B cell (primary cell): ENCODE measurements at regions not wholly inside any gene's neighbourhood (a gene's known extent, or its start where the extent isn't known, plus 50 kb on each side); places are given as distances from the start of the nearest gene placed in this dataset.

ENCODE experiments used
- ATAC-seq: fragments of 200-7000 bp; cut with Tn5 transposase; one replicate; pipeline ENCODE4 v1.10.0; 2021; ENCODE audit warnings: low read depth, mild to moderate bottlenecking, moderate number of reproducible peaks, moderate library complexity
- CTCF ChIA-PET: fragments of 350-600 bp; sonication (Branson Sonifier 250); formaldehyde crosslinking; loops from one replicate; lab custom pipeline; 2021; ENCODE audit warnings: antibody characterized with exemption, inconsistent platforms; lab: Charles Lee
- POLR2A ChIA-PET: fragments of 350-600 bp; sonication (Branson Sonifier 250); formaldehyde crosslinking; loops from one replicate; lab custom pipeline; 2021; ENCODE audit warnings: antibody characterized with exemption; lab: Charles Lee
- DNase-seq: peaks from one replicate; pipeline ENCODE4 v3.0.0; 2013
- H2AFZ ChIP-seq: 2 replicates; pipeline ENCODE4 v1.6.1; 2012; ENCODE audit warnings: mild to moderate bottlenecking, low read depth, low read length; ENCODE audit not compliant: insufficient read depth, poor library complexity, severe bottlenecking
- H3K27ac ChIP-seq, 2 donors: 1 replicate in 1 of 2; 2 replicates in 1 of 2; pipeline ENCODE4 v1.5.1; 2012 to 2013; ENCODE audit warnings: low read length in 2 of 2, mild to moderate bottlenecking in 2 of 2, moderate library complexity in 1 of 2
- H3K27me3 ChIP-seq, 4 experiments: fragments of 200-600 bp in 1 of 4; sonication (generic) in 1 of 4; replicated peaks in 1 of 4; 1 replicate in 2 of 4; 2 replicates in 2 of 4; pipeline versions ENCODE4 v1.6.1 to v1.7.0; 2013 to 2016; ENCODE audit warnings: low read length in 3 of 4, mild to moderate bottlenecking in 2 of 4, mixed read lengths in 1 of 4, moderate library complexity in 1 of 4; ENCODE audit not compliant: insufficient read depth in 4 of 4, control insufficient read depth in 3 of 4; ENCODE audit errors: control extremely low read depth in 1 of 4
- H3K36me3 ChIP-seq, 2 experiments: replicated peaks in 1 of 2; 1 replicate in 1 of 2; 2 replicates in 1 of 2; pipeline versions ENCODE4 v1.6.1 to v1.7.1; 2013; ENCODE audit warnings: low read length in 1 of 2; ENCODE audit not compliant: insufficient read depth in 2 of 2, control insufficient read depth in 1 of 2; ENCODE audit errors: control extremely low read depth in 1 of 2, extremely low read depth in 1 of 2
- H3K4me1 ChIP-seq, 2 donors: fragments of 200-600 bp in 1 of 2; sonication (generic) in 1 of 2; 1 replicate in 1 of 2; 2 replicates in 1 of 2; pipeline versions ENCODE4 v1.5.1 to v1.6.1; 2013 to 2017; ENCODE audit warnings: low read length in 2 of 2; ENCODE audit not compliant: control insufficient read depth in 2 of 2, insufficient read depth in 2 of 2
- H3K4me2 ChIP-seq: replicated peaks from 2 replicates; pipeline ENCODE3; 2012; ENCODE audit warnings: mild to moderate bottlenecking, low read depth, low read length; ENCODE audit not compliant: poor library complexity, severe bottlenecking
- H3K4me3 ChIP-seq, 5 experiments: fragments of 200-600 bp in 1 of 5; sonication (generic) in 1 of 5; 1 replicate in 3 of 5; 2 replicates in 2 of 5; pipeline versions ENCODE4 v1.5.1 to v1.7.0; 2011 to 2016; ENCODE audit warnings: low read length in 4 of 5, mild to moderate bottlenecking in 4 of 5, low read depth in 2 of 5, control low read depth in 1 of 5, moderate library complexity in 1 of 5; ENCODE audit not compliant: insufficient read depth in 1 of 5; ENCODE audit errors: control extremely low read depth in 1 of 5, extremely low read depth in 1 of 5
- H3K79me2 ChIP-seq: fragments of 200-600 bp; sonication (generic); one replicate; pipeline ENCODE4 v1.6.0; 2016; ENCODE audit warnings: low read length; ENCODE audit not compliant: control insufficient read depth, insufficient read depth
- H3K9ac ChIP-seq: fragments of 200-600 bp; sonication (generic); 2 replicates; pipeline ENCODE4 v1.6.1; 2017; ENCODE audit warnings: mild to moderate bottlenecking, low read length, moderate library complexity
- H3K9me3 ChIP-seq, 3 donors: one replicate each; pipeline versions ENCODE4 v1.6.1 to v1.7.1; 2013; ENCODE audit warnings: low read length in 2 of 3; ENCODE audit not compliant: control insufficient read depth in 2 of 3, insufficient read depth in 1 of 3; ENCODE audit errors: control extremely low read depth in 1 of 3
- H4K20me1 ChIP-seq: 2 replicates; pipeline ENCODE4 v1.6.0; 2012; ENCODE audit warnings: mild to moderate bottlenecking, low read length; ENCODE audit not compliant: insufficient read depth, control insufficient read depth, poor library complexity, severe bottlenecking
- H3K27ac Mint-ChIP-seq: one replicate; pipeline ENCODE4 v1.8.0; 2021; ENCODE audit warnings: mixed read lengths
- H3K27me3 Mint-ChIP-seq: one replicate; pipeline ENCODE4 v1.8.0; 2021; ENCODE audit warnings: mixed read lengths
- H3K4me1 Mint-ChIP-seq: one replicate; pipeline ENCODE4 v1.8.0; 2021; ENCODE audit warnings: mixed read lengths
- H3K4me3 Mint-ChIP-seq: one replicate; pipeline ENCODE4 v1.8.0; 2021; ENCODE audit warnings: mixed read lengths
- H3K9me3 Mint-ChIP-seq: one replicate; pipeline ENCODE4 v1.8.0; 2022; ENCODE audit warnings: mixed read lengths; ENCODE audit not compliant: insufficient read depth
- CTCF ChIP-seq: fragments of 200-600 bp; IDR thresholded peaks from one replicate; pipeline ENCODE4 v1.8.0; 2022; ENCODE audit warnings: antibody characterized with exemption, mild to moderate bottlenecking
- EZH2 ChIP-seq: IDR thresholded peaks from 2 replicates; pipeline ENCODE4 v1.6.1; 2012; ENCODE audit warnings: borderline replicate concordance, low read depth, mild to moderate bottlenecking, moderate library complexity, low read length; ENCODE audit not compliant: insufficient read depth, poor library complexity, severe bottlenecking
- WGBS: methylation state at CpG from one replicate; pipeline ENCODE4 v1.1.5; 2013; ENCODE audit warnings: missing lambda C conversion rate; ENCODE audit not compliant: insufficient coverage; 5-methylcytosine and 5-hydroxymethylcytosine counted together
- intact Hi-C: fragments of 100-400 bp; cut with micrococcal nuclease; formaldehyde crosslinking; loops from one replicate; pipeline ENCODE4 v1.10.0; 2022

- Histone ChIP-seq H3K9me3 (peaks cover 0 to 62% (median 0%) of the 10 kb centered on the region in 3 donors), H3K4me2 (no peak overlapping the region), H3K79me2 (no peaks in the 10 kb centered on the region), H4K20me1 (no peaks in the 10 kb centered on the region), H3K4me3 (no peak overlapping the region), H2AFZ (no peak overlapping the region), H3K4me1 (no peaks in the 10 kb centered on the region), H3K36me3 (no peaks in the 10 kb centered on the region), H3K27me3 (no peaks in the 10 kb centered on the region), H3K27ac (no peak overlapping the region), H3K9ac (no peak overlapping the region)
- ATAC-seq: no peak
- no peaks in the 10 kb centered on the region for H3K27me3 Mint-ChIP-seq
- H3K9me3 Mint-ChIP-seq: peaks cover 2% of the 10 kb centered on the region
- no peak overlapping the region for H3K27ac Mint-ChIP-seq
- TF ChIP-seq EZH2 (no peak), CTCF (no peak)
- intact Hi-C loops: no loop called here
- DNase-seq: no peak
- ChIA-PET CTCF (no interaction called here), POLR2A (no interaction called here)
- no peaks in the 10 kb centered on the region for H3K4me1 Mint-ChIP-seq
- WGBS: 75% methylated on average over 4 of the region's 7 CpGs
- H3K4me3 Mint-ChIP-seq: no peak overlapping the region
These were observed 95.0 kb downstream of the UQCRFS1 start for GRCh38 chr19:29117926-29118325.

GRCh38 chr19:29115181-29115580 is 97.8 kb downstream of the UQCRFS1 start:
- no peaks in the 10 kb centered on the region for H4K20me1 ChIP-seq
- no peaks in the 10 kb centered on the region for H3K4me1 Mint-ChIP-seq
- H3K4me2 ChIP-seq: no peak overlapping the region
- no peaks in the 10 kb centered on the region for H3K36me3 ChIP-seq
- H3K27ac ChIP-seq: no peak overlapping the region
- no peaks in the 10 kb centered on the region for H3K27me3 ChIP-seq
- TF ChIP-seq CTCF (no peak), EZH2 (no peak)
- no peak for ATAC-seq
- intact Hi-C loops: no loop called here
- ChIA-PET POLR2A (no interaction called here), CTCF (no interaction called here)
- no peaks in the 10 kb centered on the region for H3K4me1 ChIP-seq
- H3K9me3 Mint-ChIP-seq: no peaks in the 10 kb centered on the region
- no peak overlapping the region for H2AFZ ChIP-seq
- H3K9me3 ChIP-seq: peaks cover 0 to 38% (median 0%) of the 10 kb centered on the region in 3 donors
- H3K27me3 Mint-ChIP-seq: no peaks in the 10 kb centered on the region
- no peak overlapping the region for H3K9ac ChIP-seq
- H3K79me2 ChIP-seq: no peaks in the 10 kb centered on the region
- H3K4me3 Mint-ChIP-seq: no peak overlapping the region
- H3K27ac Mint-ChIP-seq: no peak overlapping the region
- WGBS: 78% methylated on average over 1 of the region's 1 CpG
- DNase-seq: no peak
- no peak overlapping the region for H3K4me3 ChIP-seq
